Testis (tissue), 2 donors: ENCODE measurements at regions not wholly inside any gene's neighbourhood (a gene's known extent, or its start where the extent isn't known, plus 50 kb on each side); places are given as distances from the start of the nearest gene placed in this dataset.

Experiments
- DNase-seq: peaks from one replicate; pipeline ENCODE4 v3.0.0-alpha.2; 2019
- H3K27ac ChIP-seq, 2 donors: fragments of 200-600 bp; sonication (generic); one replicate each; pipeline ENCODE4 v1.5.1; 2019
- H3K27me3 ChIP-seq: fragments of 200-600 bp; sonication (generic); one replicate; pipeline ENCODE4 v1.5.1; 2019
- H3K36me3 ChIP-seq: fragments of 200-600 bp; sonication (generic); one replicate; pipeline ENCODE4 v1.5.1; 2017; ENCODE audit warnings: low read depth; ENCODE audit errors: missing control alignments
- H3K4me1 ChIP-seq: fragments of 200-600 bp; sonication (generic); one replicate; pipeline ENCODE4 v1.5.1; 2019
- H3K4me3 ChIP-seq, 2 donors: fragments of 200-600 bp; sonication (generic); one replicate each; pipeline ENCODE4 v1.5.1; 2017 to 2019
- H3K9me3 ChIP-seq: fragments of 200-600 bp; sonication (generic); one replicate; pipeline ENCODE4 v1.5.1; 2017
- CTCF ChIP-seq, 3 experiments: fragments of 450-650 bp in 2 of 3; fragments of 200-600 bp in 1 of 3; sonication (generic) in 1 of 3; IDR thresholded peaks; one replicate each; pipeline ENCODE4 v1.5.1; 2016 to 2019; ENCODE audit warnings: antibody characterized with exemption in 3 of 3, mild to moderate bottlenecking in 2 of 3, moderate library complexity in 1 of 3
- POLR2A ChIP-seq: fragments of 450-650 bp; IDR thresholded peaks from one replicate; pipeline ENCODE4 v1.6.1; 2017; ENCODE audit warnings: antibody characterized with exemption, mild to moderate bottlenecking, moderate library complexity
- WGBS, 2 donors: methylation state at CpG; one replicate each; pipeline ENCODE4 v1.1.5; 2018; 5-methylcytosine and 5-hydroxymethylcytosine counted together
- intact Hi-C: fragments of 100-400 bp; cut with DNase I; formaldehyde crosslinking; loops from one replicate; pipeline ENCODE4 v1.15.1; 2023; ENCODE audit warnings: low total_unique reads

GRCh38 chr2:199685669-199686068 lies 165.3 kb downstream of the FTCDNL1 start:
- Histone ChIP-seq H3K27ac (no peak overlapping the region), H3K4me3 (no peak overlapping the region), H3K4me1 (no peaks in the 10 kb centered on the region), H3K27me3 (no peaks in the 10 kb centered on the region), H3K36me3 (no peaks in the 10 kb centered on the region), H3K9me3 (no peaks in the 10 kb centered on the region)
- TF ChIP-seq CTCF (IDR thresholded peaks at IDR 0.05) (no peak), POLR2A (no peak)
- intact Hi-C loops = no loop called here
- DNase-seq = no peak

GRCh38 chr2:199684832-199685231 lies 166.2 kb downstream of the FTCDNL1 start:
- no peak for DNase-seq
- no peaks in the 10 kb centered on the region for H3K36me3 ChIP-seq
- H3K27ac ChIP-seq = no peak overlapping the region
- no peaks in the 10 kb centered on the region for H3K4me1 ChIP-seq
- WGBS, 2 donors = 85 to 86% methylated on average over 2 of the region's 2 CpGs
- no peaks in the 10 kb centered on the region for H3K27me3 ChIP-seq
- TF ChIP-seq POLR2A = no peak
- TF ChIP-seq CTCF (IDR thresholded peaks at IDR 0.05) = no peak
- H3K9me3 ChIP-seq = no peaks in the 10 kb centered on the region
- no peak overlapping the region for H3K4me3 ChIP-seq
- intact Hi-C loops = no loop called here

GRCh38 chr2:199684168-199684567 lies 166.8 kb downstream of the FTCDNL1 start:
- Histone ChIP-seq H3K4me3 (no peak overlapping the region), H3K36me3 (no peaks in the 10 kb centered on the region), H3K9me3 (no peaks in the 10 kb centered on the region), H3K4me1 (no peaks in the 10 kb centered on the region), H3K27me3 (no peaks in the 10 kb centered on the region), H3K27ac (no peak overlapping the region)
- no peak for DNase-seq
- intact Hi-C loops = no loop called here
- no peak for TF ChIP-seq CTCF (IDR thresholded peaks at IDR 0.05)
- TF ChIP-seq POLR2A = no peak
- WGBS, 2 donors = 75 to 83% methylated on average over 1 of the region's 1 CpG

DNA sequence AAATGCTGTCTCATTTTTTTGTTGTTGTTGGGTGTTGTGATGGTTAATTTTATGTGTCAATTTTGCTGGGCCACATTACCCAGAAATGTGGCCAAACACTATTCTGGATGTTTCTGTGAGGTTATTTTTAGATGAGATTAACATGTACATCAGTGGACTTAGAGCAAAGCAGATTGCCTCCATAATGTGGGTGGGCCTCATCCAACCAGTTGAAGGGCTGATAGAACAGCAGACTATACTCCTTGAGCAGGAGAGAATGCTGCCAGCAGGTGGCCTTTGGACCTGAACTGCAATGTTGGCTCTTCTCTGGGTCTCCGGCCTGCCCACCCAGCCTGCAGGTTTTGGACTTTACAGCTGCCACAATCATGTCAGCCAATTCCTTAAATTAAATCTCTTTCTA lies 169.0 kb downstream of the FTCDNL1 start:
- no peak overlapping the region for H3K27ac ChIP-seq
- intact Hi-C loops = no loop called here
- H3K9me3 ChIP-seq = no peaks in the 10 kb centered on the region
- H3K27me3 ChIP-seq = no peaks in the 10 kb centered on the region
- WGBS, 2 donors = 91 to 100% methylated on average over 1 of the region's 1 CpG
- no peaks in the 10 kb centered on the region for H3K4me1 ChIP-seq
- H3K4me3 ChIP-seq = no peak overlapping the region
- TF ChIP-seq CTCF (IDR thresholded peaks at IDR 0.05) (no peak), POLR2A (no peak)
- no peak for DNase-seq
- no peaks in the 10 kb centered on the region for H3K36me3 ChIP-seq

GRCh38 chr2:199680482-199680881 lies 170.5 kb downstream of the FTCDNL1 start:
- Histone ChIP-seq H3K36me3 (no peaks in the 10 kb centered on the region), H3K4me3 (no peak overlapping the region), H3K27ac (no peak overlapping the region), H3K9me3 (no peaks in the 10 kb centered on the region), H3K4me1 (no peaks in the 10 kb centered on the region), H3K27me3 (no peaks in the 10 kb centered on the region)
- TF ChIP-seq POLR2A = no peak
- no peak for TF ChIP-seq CTCF (IDR thresholded peaks at IDR 0.05)
- WGBS, 2 donors = 91 to 93% methylated on average over 4 of the region's 4 CpGs
- no peak for DNase-seq
- intact Hi-C loops = no loop called here
